ENCODE measurements at regions not wholly inside any gene's neighbourhood (a gene's known extent, or its start where the extent isn't known, plus 50 kb on each side); places are given as distances from the start of the nearest gene placed in this dataset.

DNA sequence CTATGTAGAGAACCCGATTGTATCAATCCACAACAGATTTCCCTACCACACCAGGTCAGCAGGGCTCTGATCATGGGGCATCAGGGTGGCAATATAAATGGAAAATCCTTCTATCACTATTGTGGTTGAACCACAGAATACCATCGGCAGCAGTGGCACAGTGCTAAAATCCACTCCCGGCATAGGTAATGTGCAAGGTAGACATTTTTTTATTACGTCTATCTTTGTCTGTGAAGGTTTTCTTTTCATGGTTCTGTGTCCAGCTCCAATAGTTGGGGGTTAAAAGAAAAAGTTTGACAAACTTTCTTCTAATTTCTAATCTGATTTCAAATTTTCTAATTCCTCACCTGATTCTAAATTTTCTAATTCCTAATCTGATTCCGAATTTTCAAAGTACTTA lies 302.7 kb upstream of the PREP start:
- Histone ChIP-seq H3K9me3 (replicated peaks in 1 of 2; ENCODE audit: control insufficient read depth in 1 of 2, insufficient read depth in 1 of 2, low read length in 2 of 2) (peaks cover 0 to 9% of the 10 kb centered on the region in 2 donors), H3K4me2 (replicated peaks; ENCODE audit: extremely low read depth, low read length, poor library complexity, severe bottlenecking) (no peak overlapping the region), H3K79me2 (ENCODE audit: insufficient read depth, low read length) (no peaks in the 10 kb centered on the region), H3K27me3 (ENCODE audit: control insufficient read depth in 2 of 2, insufficient read depth in 2 of 2, low read length in 2 of 2) (no peaks in the 10 kb centered on the region), H3K27ac (ENCODE audit: low read depth in 1 of 2, low read length in 2 of 2) (no peak overlapping the region), H3K9ac (ENCODE audit: insufficient read depth, low read length, poor library complexity, severe bottlenecking) (no peak overlapping the region), H3K36me3 (replicated peaks in 1 of 2; ENCODE audit: control insufficient read depth in 1 of 2, insufficient read depth in 2 of 2, low read length in 2 of 2) (no peaks in the 10 kb centered on the region), H3K4me3 (replicated peaks in 1 of 3; ENCODE audit: low read depth in 2 of 3, low read length in 3 of 3) (no peak overlapping the region), H2AFZ (ENCODE audit: insufficient read depth, low read depth, low read length, poor library complexity, severe bottlenecking) (no peak overlapping the region), H3K4me1 (ENCODE audit: control insufficient read depth in 1 of 2, insufficient read depth in 2 of 2, low read length in 2 of 2) (no peaks in the 10 kb centered on the region), H4K20me1 (ENCODE audit: insufficient read depth, low read length) (no peaks in the 10 kb centered on the region)
- no CpG with 5 or more reads among the region's 5 CpGs for WGBS (ENCODE audit: insufficient coverage)
- no peak for DNase-seq
- Mint-ChIP-seq H3K9me3 (peaks cover 2 to 8% (median 7%) of the 10 kb centered on the region in 7 donors), H3K27ac (peak overlapping the region in 2 of 7 donors; percentile 14 to 64), H3K27me3 (ENCODE audit: low read depth in 3 of 3) (no peaks in the 10 kb centered on the region), H3K4me1 (no peaks in the 10 kb centered on the region), H3K4me3 (no peak overlapping the region), H3K36me3 (no peaks in the 10 kb centered on the region)
- intact Hi-C loops (cut with micrococcal nuclease), result no loop called here
- TF ChIP-seq, protein P1, sequence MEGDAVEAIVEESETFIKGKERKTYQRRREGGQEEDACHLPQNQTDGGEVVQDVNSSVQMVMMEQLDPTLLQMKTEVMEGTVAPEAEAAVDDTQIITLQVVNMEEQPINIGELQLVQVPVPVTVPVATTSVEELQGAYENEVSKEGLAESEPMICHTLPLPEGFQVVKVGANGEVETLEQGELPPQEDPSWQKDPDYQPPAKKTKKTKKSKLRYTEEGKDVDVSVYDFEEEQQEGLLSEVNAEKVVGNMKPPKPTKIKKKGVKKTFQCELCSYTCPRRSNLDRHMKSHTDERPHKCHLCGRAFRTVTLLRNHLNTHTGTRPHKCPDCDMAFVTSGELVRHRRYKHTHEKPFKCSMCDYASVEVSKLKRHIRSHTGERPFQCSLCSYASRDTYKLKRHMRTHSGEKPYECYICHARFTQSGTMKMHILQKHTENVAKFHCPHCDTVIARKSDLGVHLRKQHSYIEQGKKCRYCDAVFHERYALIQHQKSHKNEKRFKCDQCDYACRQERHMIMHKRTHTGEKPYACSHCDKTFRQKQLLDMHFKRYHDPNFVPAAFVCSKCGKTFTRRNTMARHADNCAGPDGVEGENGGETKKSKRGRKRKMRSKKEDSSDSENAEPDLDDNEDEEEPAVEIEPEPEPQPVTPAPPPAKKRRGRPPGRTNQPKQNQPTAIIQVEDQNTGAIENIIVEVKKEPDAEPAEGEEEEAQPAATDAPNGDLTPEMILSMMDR (IDR thresholded peaks at IDR 0.05), result no peak

DNA sequence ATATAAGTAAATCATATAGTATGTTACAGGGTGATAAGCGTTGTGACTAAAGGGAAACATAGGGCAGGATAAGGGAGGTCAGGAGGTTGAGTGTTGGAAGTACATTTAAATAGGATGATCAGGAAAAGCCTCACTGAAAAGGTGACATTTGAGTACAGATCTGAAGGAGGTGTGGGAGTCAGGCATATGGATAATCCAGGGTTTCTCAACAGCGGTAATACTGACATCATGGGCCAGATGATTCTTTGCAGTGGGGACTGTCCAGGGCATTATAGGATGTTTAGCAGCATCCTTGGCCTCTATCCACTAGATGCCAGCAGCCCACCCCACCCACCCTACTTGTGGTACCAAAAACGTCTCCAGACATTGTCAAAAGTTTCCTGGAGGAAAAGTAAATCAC lies 292.6 kb upstream of the PREP start:
- Histone ChIP-seq H3K27ac (ENCODE audit: low read depth in 1 of 2, low read length in 2 of 2) (no peak overlapping the region), H4K20me1 (ENCODE audit: insufficient read depth, low read length) (no peaks in the 10 kb centered on the region), H3K9me3 (replicated peaks in 1 of 2; ENCODE audit: control insufficient read depth in 1 of 2, insufficient read depth in 1 of 2, low read length in 2 of 2) (no peaks in the 10 kb centered on the region), H3K79me2 (ENCODE audit: insufficient read depth, low read length) (no peaks in the 10 kb centered on the region), H3K4me1 (ENCODE audit: control insufficient read depth in 1 of 2, insufficient read depth in 2 of 2, low read length in 2 of 2) (peaks cover 14 to 21% of the 10 kb centered on the region in 2 donors), H3K27me3 (ENCODE audit: control insufficient read depth in 2 of 2, insufficient read depth in 2 of 2, low read length in 2 of 2) (no peaks in the 10 kb centered on the region), H3K4me3 (replicated peaks in 1 of 3; ENCODE audit: low read depth in 2 of 3, low read length in 3 of 3) (no peak overlapping the region), H3K36me3 (replicated peaks in 1 of 2; ENCODE audit: control insufficient read depth in 1 of 2, insufficient read depth in 2 of 2, low read length in 2 of 2) (no peaks in the 10 kb centered on the region), H3K4me2 (replicated peaks; ENCODE audit: extremely low read depth, low read length, poor library complexity, severe bottlenecking) (no peak overlapping the region), H3K9ac (ENCODE audit: insufficient read depth, low read length, poor library complexity, severe bottlenecking) (no peak overlapping the region), H2AFZ (ENCODE audit: insufficient read depth, low read depth, low read length, poor library complexity, severe bottlenecking) (no peak overlapping the region)
- Mint-ChIP-seq H3K4me3 (no peak overlapping the region), H3K27me3 (ENCODE audit: low read depth in 3 of 3) (no peaks in the 10 kb centered on the region), H3K9me3 (peaks cover 0 to 10% (median 0%) of the 10 kb centered on the region in 7 donors), H3K27ac (no peak overlapping the region), H3K4me1 (peaks cover 22% of the 10 kb centered on the region), H3K36me3 (no peaks in the 10 kb centered on the region)
- TF ChIP-seq, protein P1 (IDR thresholded peaks at IDR 0.05), result no peak
- 100% methylated on average over 1 of the region's 3 CpGs for WGBS (ENCODE audit: insufficient coverage)
- intact Hi-C loops (cut with micrococcal nuclease), result no loop called here
- no peak for DNase-seq
